ENCODE measurements at regions not wholly inside any gene's neighbourhood (a gene's known extent, or its start where the extent isn't known, plus 50 kb on each side); places are given as distances from the start of the nearest gene placed in this dataset.

DNA sequence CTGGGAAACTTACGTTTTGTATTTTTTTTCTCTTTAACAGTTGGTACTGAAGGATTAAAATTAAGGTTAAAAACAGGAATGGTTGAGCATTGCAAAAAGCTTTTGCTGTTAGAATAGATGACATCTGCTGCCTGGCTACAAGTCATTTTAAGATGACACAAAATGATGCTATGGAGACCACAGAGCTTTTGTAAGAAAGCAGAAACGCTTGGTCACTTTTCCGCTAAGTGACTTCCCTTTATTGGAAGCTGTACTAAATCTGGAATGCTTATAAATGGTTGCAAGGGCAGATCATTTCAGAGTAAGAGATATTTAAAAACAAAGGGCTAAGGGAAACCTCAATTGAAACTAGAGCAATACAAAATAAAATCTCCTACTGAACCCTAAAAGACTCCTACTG lies 544.0 kb downstream of the STK39 start:
- TF ChIP-seq JUND (IDR thresholded peaks at IDR 0.05; ENCODE audit: low read depth), result no peak
- in situ Hi-C loops (cut with HindIII; ENCODE audit: low pct_unique_long_range_greater_than_20kb, low sequenced_read_pairs), result no loop called here

GRCh38 chr2:167702227-167702626 lies 545.2 kb downstream of the STK39 start:
- DNase-seq (ENCODE audit: low read depth in 1 of 2, low spot score in 1 of 2), result no peak
- no peak for TF ChIP-seq JUND (IDR thresholded peaks at IDR 0.05; ENCODE audit: low read depth)
- in situ Hi-C loops (cut with HindIII; ENCODE audit: low pct_unique_long_range_greater_than_20kb, low sequenced_read_pairs), result no loop called here

More for the DNA sequence above, 544.0 kb downstream of the STK39 start:
- DNase-seq (ENCODE audit: low read depth in 1 of 2, low spot score in 1 of 2), result no peak

- no peak for TF ChIP-seq JUND (IDR thresholded peaks at IDR 0.05; ENCODE audit: low read depth)
- DNase-seq (ENCODE audit: low read depth in 1 of 2, low spot score in 1 of 2), result no peak
- in situ Hi-C loops (cut with HindIII; ENCODE audit: low pct_unique_long_range_greater_than_20kb, low sequenced_read_pairs), result no loop called here
These were observed 545.7 kb downstream of the STK39 start for GRCh38 chr2:167701651-167702050.

DNA sequence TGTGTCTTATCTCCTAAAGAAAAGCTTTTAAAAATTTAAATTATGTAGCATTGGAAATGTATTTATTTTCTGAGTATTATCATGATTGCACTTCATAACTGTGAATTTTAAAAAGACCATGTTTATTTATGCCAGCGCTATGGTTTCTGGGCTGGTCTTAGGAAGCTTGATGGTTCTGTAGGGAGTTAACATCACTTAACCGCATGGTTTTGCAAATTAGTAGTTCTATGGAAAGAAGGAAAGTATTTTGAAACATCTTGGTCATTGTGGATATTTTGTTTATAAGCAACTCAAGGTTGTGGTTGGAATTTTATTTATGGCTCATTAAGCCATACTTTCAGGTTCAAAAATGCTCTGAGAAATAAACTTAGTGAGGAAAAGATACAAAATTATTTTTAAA lies 549.4 kb downstream of the STK39 start:
- no peak for TF ChIP-seq JUND (IDR thresholded peaks at IDR 0.05; ENCODE audit: low read depth)
- in situ Hi-C loops (cut with HindIII; ENCODE audit: low pct_unique_long_range_greater_than_20kb, low sequenced_read_pairs), result no loop called here
- DNase-seq (ENCODE audit: low read depth in 1 of 2, low spot score in 1 of 2), result no peak

- in situ Hi-C loops (cut with HindIII; ENCODE audit: low pct_unique_long_range_greater_than_20kb, low sequenced_read_pairs), result no loop called here
- no peak for TF ChIP-seq JUND (IDR thresholded peaks at IDR 0.05; ENCODE audit: low read depth)
- DNase-seq (ENCODE audit: low read depth in 1 of 2, low spot score in 1 of 2), result no peak
These were observed 550.2 kb downstream of the STK39 start for GRCh38 chr2:167697194-167697593.

DNA sequence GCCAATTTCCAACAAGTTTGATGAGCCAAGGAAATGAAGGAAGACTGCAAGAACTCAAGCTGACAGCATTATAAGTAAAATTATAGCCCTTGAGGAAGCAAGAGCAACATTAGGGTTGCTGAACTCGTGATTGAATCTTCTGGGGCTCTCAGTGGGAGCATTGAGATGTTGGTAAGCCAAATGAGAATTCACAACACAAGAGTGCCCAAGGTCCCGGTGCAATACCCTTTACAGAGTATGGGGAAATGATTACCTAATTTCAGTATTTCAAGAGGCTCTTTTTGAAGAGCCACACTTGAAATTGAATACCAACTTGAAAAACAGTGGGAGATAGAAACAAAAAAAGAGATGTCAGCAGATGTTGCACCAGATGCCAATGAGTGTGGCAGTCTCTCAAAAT lies 554.5 kb downstream of the STK39 start:
- no peak for TF ChIP-seq JUND (IDR thresholded peaks at IDR 0.05; ENCODE audit: low read depth)
- in situ Hi-C loops (cut with HindIII; ENCODE audit: low pct_unique_long_range_greater_than_20kb, low sequenced_read_pairs), result no loop called here
- DNase-seq (ENCODE audit: low read depth in 1 of 2, low spot score in 1 of 2), result no peak

GRCh38 chr2:167692191-167692590 lies 555.2 kb downstream of the STK39 start:
- DNase-seq (ENCODE audit: low read depth in 1 of 2, low spot score in 1 of 2), result no peak
- TF ChIP-seq JUND (IDR thresholded peaks at IDR 0.05; ENCODE audit: low read depth), result no peak
- in situ Hi-C loops (cut with HindIII; ENCODE audit: low pct_unique_long_range_greater_than_20kb, low sequenced_read_pairs), result no loop called here

- in situ Hi-C loops (cut with HindIII; ENCODE audit: low pct_unique_long_range_greater_than_20kb, low sequenced_read_pairs), result no loop called here
- DNase-seq (ENCODE audit: low read depth in 1 of 2, low spot score in 1 of 2), result peak in 1 of 2 experiments; percentile 30
- no peak for TF ChIP-seq JUND (IDR thresholded peaks at IDR 0.05; ENCODE audit: low read depth)
These were observed 558.0 kb downstream of the STK39 start for GRCh38 chr2:167689444-167689843.

DNA sequence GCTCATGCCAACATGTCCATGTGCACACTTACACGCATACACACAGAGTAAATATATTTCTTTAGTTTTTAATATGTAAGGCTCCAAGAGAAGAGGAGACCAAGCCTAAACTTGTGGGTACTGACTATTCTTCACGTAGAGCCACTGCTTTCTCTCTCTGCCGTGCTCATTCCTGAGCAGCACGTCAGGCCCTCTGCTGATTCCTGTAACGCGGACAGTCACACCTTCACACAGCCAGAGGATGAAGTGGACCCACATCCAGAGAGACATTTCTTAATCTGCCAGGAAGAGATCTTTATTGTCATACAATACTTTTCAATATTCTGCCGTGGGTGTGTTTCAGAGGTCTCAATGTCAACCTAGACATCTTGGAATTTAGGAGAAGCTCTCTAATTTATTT lies 560.7 kb downstream of the STK39 start:
- no peak for DNase-seq (ENCODE audit: low read depth in 1 of 2, low spot score in 1 of 2)
- no peak for TF ChIP-seq JUND (IDR thresholded peaks at IDR 0.05; ENCODE audit: low read depth)
- in situ Hi-C loops (cut with HindIII; ENCODE audit: low pct_unique_long_range_greater_than_20kb, low sequenced_read_pairs), result no loop called here

- no peak for DNase-seq (ENCODE audit: low read depth in 1 of 2, low spot score in 1 of 2)
- no peak for TF ChIP-seq JUND (IDR thresholded peaks at IDR 0.05; ENCODE audit: low read depth)
- in situ Hi-C loops (cut with HindIII; ENCODE audit: low pct_unique_long_range_greater_than_20kb, low sequenced_read_pairs), result no loop called here
These were observed 566.0 kb downstream of the STK39 start for GRCh38 chr2:167681234-167682015.

DNA sequence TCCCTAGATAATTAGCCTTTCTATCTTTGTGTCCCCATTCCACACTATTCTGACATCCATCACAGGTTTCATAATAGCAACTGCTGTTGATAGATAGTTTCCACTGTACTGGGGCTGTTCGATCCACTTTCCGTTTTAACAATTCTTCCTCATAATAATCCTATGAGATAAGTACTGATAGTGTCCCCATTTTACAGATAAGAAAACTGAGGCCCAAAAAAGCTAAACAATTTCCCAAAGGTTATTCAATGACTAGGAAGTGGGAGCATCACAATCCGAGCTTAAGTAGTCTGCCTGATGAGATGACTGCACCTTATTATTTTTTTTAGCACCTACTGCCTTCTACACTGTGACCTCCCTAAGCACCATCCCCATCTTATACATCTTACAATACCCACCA lies 569.2 kb downstream of the STK39 start:
- in situ Hi-C loops (cut with HindIII; ENCODE audit: low pct_unique_long_range_greater_than_20kb, low sequenced_read_pairs), result no loop called here
- DNase-seq (ENCODE audit: low read depth in 1 of 2, low spot score in 1 of 2), result no peak
- TF ChIP-seq JUND (IDR thresholded peaks at IDR 0.05; ENCODE audit: low read depth), result no peak

GRCh38 chr2:167675906-167676305 lies 571.5 kb downstream of the STK39 start:
- DNase-seq (ENCODE audit: low read depth in 1 of 2, low spot score in 1 of 2), result no peak
- in situ Hi-C loops (cut with HindIII; ENCODE audit: low pct_unique_long_range_greater_than_20kb, low sequenced_read_pairs), result no loop called here
- TF ChIP-seq JUND (IDR thresholded peaks at IDR 0.05; ENCODE audit: low read depth), result no peak

DNA sequence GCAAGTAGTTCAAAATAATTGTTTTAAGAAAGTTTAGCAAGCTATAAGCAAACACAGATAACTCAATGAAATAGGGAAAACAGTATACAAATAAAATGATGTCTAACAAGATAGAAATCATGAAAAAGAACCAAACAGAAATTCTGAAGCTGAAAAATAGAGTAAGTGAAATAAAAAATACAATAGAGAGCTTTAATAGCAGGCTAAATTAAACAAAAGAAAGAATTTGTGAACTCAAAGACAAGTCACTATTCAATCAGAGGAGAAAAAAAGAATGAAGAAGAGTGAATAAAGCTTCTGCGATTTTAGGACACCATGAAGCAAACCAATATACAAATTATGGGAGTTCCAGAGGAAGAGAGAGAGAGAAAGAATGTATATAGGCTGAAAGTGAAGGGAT lies 576.8 kb downstream of the STK39 start:
- TF ChIP-seq JUND (IDR thresholded peaks at IDR 0.05; ENCODE audit: low read depth), result no peak
- in situ Hi-C loops (cut with HindIII; ENCODE audit: low pct_unique_long_range_greater_than_20kb, low sequenced_read_pairs), result no loop called here
- DNase-seq (ENCODE audit: low read depth in 1 of 2, low spot score in 1 of 2), result no peak

- in situ Hi-C loops (cut with HindIII; ENCODE audit: low pct_unique_long_range_greater_than_20kb, low sequenced_read_pairs), result no loop called here
- DNase-seq (ENCODE audit: low read depth in 1 of 2, low spot score in 1 of 2), result no peak
- no peak for TF ChIP-seq JUND (IDR thresholded peaks at IDR 0.05; ENCODE audit: low read depth)
These were observed 594.3 kb downstream of the STK39 start for GRCh38 chr2:167653131-167653530.
